Mucosa of descending colon (tissue), 3 donors: ENCODE measurements at regions not wholly inside any gene's neighbourhood (a gene's known extent, or its start where the extent isn't known, plus 50 kb on each side); places are given as distances from the start of the nearest gene placed in this dataset.

Source experiments
- ATAC-seq: fragments of 200-7000 bp; cut with Tn5 transposase; one replicate; pipeline ENCODE4 v1.9.1; 2020; ENCODE audit warnings: mild to moderate bottlenecking, moderate library complexity
- DNase-seq, 3 donors: peaks; one replicate each; pipeline ENCODE4 v3.0.0-alpha.2; 2020
- H3K36me3 ChIP-seq: fragments of 200-600 bp; one replicate; pipeline ENCODE4 v1.8.0; 2021; ENCODE audit warnings: low read depth, mild to moderate bottlenecking
- H3K4me1 ChIP-seq: fragments of 200-600 bp; one replicate; pipeline ENCODE4 v1.8.0; 2021; ENCODE audit warnings: low read depth, mild to moderate bottlenecking
- H3K4me3 ChIP-seq: fragments of 200-600 bp; one replicate; pipeline ENCODE4 v1.8.0; 2021; ENCODE audit warnings: mild to moderate bottlenecking
- H3K9me3 ChIP-seq: fragments of 200-600 bp; one replicate; pipeline ENCODE4 v1.8.0; 2021; ENCODE audit warnings: mild to moderate bottlenecking
- CTCF ChIP-seq: fragments of 200-600 bp; IDR thresholded peaks from one replicate; pipeline ENCODE4 v1.8.0; 2022; ENCODE audit warnings: antibody characterized with exemption, mild to moderate bottlenecking
- intact Hi-C, 2 donors: fragments of 100-400 bp; cut with DNase I in 1 of 2; cut with micrococcal nuclease in 1 of 2; formaldehyde crosslinking; loops; one replicate each; pipeline versions ENCODE4 v1.11.0 to v1.11.1; 2022; cut with DNase I, micrococcal nuclease
- donor health status: DM: no; HTN: no; CAD: no; lungs with moderate emphysema.
- donor health status: DM: no; HTN: no; CAD: no.
- donor health status: DM: no; HTN: yes; CAD: no.

GRCh38 chr1:106978477-106979322 is 77.8 kb upstream of the PRMT6 start:
- Histone ChIP-seq H3K4me1 (no peaks in the 10 kb centered on the region), H3K9me3 (no peaks in the 10 kb centered on the region), H3K36me3 (no peaks in the 10 kb centered on the region), H3K4me3 (no peak overlapping the region)
- ATAC-seq, result no peak
- no peak for DNase-seq
- intact Hi-C loops, result no loop called here
- no peak for TF ChIP-seq CTCF

GRCh38 chr1:106979371-106979770 is 77.1 kb upstream of the PRMT6 start:
- H3K36me3 ChIP-seq, result no peaks in the 10 kb centered on the region
- H3K4me3 ChIP-seq, result no peak overlapping the region
- no peaks in the 10 kb centered on the region for H3K9me3 ChIP-seq
- H3K4me1 ChIP-seq, result no peaks in the 10 kb centered on the region
- ATAC-seq (no peak), DNase-seq (no peak)
- intact Hi-C loops, result no loop called here
- TF ChIP-seq CTCF, result no peak

GRCh38 chr1:106980121-106980520 is 76.4 kb upstream of the PRMT6 start:
- intact Hi-C loops, result no loop called here
- Histone ChIP-seq H3K36me3 (no peaks in the 10 kb centered on the region), H3K4me3 (no peak overlapping the region), H3K4me1 (no peaks in the 10 kb centered on the region), H3K9me3 (no peaks in the 10 kb centered on the region)
- DNase-seq (no peak), ATAC-seq (no peak)
- TF ChIP-seq CTCF, result no peak

- ATAC-seq, result no peak
- no peak for DNase-seq
- Histone ChIP-seq H3K4me1 (no peaks in the 10 kb centered on the region), H3K9me3 (no peaks in the 10 kb centered on the region), H3K36me3 (no peaks in the 10 kb centered on the region), H3K4me3 (no peak overlapping the region)
- no peak for TF ChIP-seq CTCF
- intact Hi-C loops, result no loop called here
Measured at GRCh38 chr1:106984801-106985200, 71.7 kb upstream of the PRMT6 start.

- DNase-seq, result no peak
Measured at GRCh38 chr1:106986603-106987002, 69.9 kb upstream of the PRMT6 start.

More at GRCh38 chr1:106986603-106987002, 69.9 kb upstream of the PRMT6 start:
- no peak for TF ChIP-seq CTCF
- intact Hi-C loops, result no loop called here
- H3K4me3 ChIP-seq, result no peak overlapping the region
- no peaks in the 10 kb centered on the region for H3K9me3 ChIP-seq
- ATAC-seq, result no peak
- no peaks in the 10 kb centered on the region for H3K36me3 ChIP-seq
- no peaks in the 10 kb centered on the region for H3K4me1 ChIP-seq
